ENCODE measurements at regions not wholly inside any gene's neighbourhood (a gene's known extent, or its start where the extent isn't known, plus 50 kb on each side); places are given as distances from the start of the nearest gene placed in this dataset.

GRCh38 chr5:142516732-142517131 lies 169.2 kb downstream of the FGF1 start:
- TF ChIP-seq CTCF (conservative IDR thresholded peaks at IDR 0.05; ENCODE audit: low read depth, low read length) (no peak), EZH2 (IDR thresholded peaks at IDR 0.05; ENCODE audit: low read length, unreplicated experiment) (no peak), EZH2phosphoT487 (IDR thresholded peaks at IDR 0.05; ENCODE audit: borderline replicate concordance, low read length) (no peak)
- Histone ChIP-seq H3K36me3 (ENCODE audit: low read depth, low read length) (no peaks in the 10 kb centered on the region), H2AFZ (ENCODE audit: low read length) (no peak overlapping the region), H3K9me2 (replicated peaks; ENCODE audit: low read length) (no peaks in the 10 kb centered on the region), H3F3A (ENCODE audit: low read length, unreplicated experiment) (no peaks in the 10 kb centered on the region), H3K27ac (ENCODE audit: low read length) (no peak overlapping the region), H3K9me3 (ENCODE audit: low read length) (no peaks in the 10 kb centered on the region), H3K9ac (ENCODE audit: low read length) (no peak overlapping the region), H3K4me1 (ENCODE audit: insufficient read depth, low read length) (peaks cover 10% of the 10 kb centered on the region), H3K4me2 (ENCODE audit: low read length) (no peak overlapping the region), H3K4me3 (ENCODE audit: low read length) (no peak overlapping the region), H3K27me3 (ENCODE audit: low read length) (no peaks in the 10 kb centered on the region), H4K20me1 (ENCODE audit: low read length) (no peaks in the 10 kb centered on the region), H3K79me2 (ENCODE audit: low read length) (no peaks in the 10 kb centered on the region)
- DNase-seq (no peak), ATAC-seq (no peak)
- CTCF ChIA-PET = no interaction called here
- BruUV-seq (replicated peaks) = no TSS peak
- intact Hi-C loops (cut with micrococcal nuclease) = no loop called here
- POLR2A ChIA-PET (ENCODE audit: unreplicated experiment) = no interaction called here

- no peaks in the 10 kb centered on the region for H3K27me3 ChIP-seq (ENCODE audit: low read length)
- no peaks in the 10 kb centered on the region for H4K20me1 ChIP-seq (ENCODE audit: low read length)
- ChIA-PET POLR2A (ENCODE audit: unreplicated experiment) (no interaction called here), CTCF (interaction anchor here (0.6 kb wide), 1 partner anchor 27 kb away, joined by 10 read pairs; no protein-coding TSS in a partner anchor)
- no peaks in the 10 kb centered on the region for H3K79me2 ChIP-seq (ENCODE audit: low read length)
- H3K27ac ChIP-seq (ENCODE audit: low read length) = no peak overlapping the region
- H3K4me2 ChIP-seq (ENCODE audit: low read length) = no peak overlapping the region
- no peaks in the 10 kb centered on the region for H3K36me3 ChIP-seq (ENCODE audit: low read depth, low read length)
- H3K4me1 ChIP-seq (ENCODE audit: insufficient read depth, low read length) = peaks cover 10% of the 10 kb centered on the region
- no peaks in the 10 kb centered on the region for H3F3A ChIP-seq (ENCODE audit: low read length, unreplicated experiment)
- intact Hi-C loops (cut with micrococcal nuclease) = no loop called here
- no peak overlapping the region for H3K4me3 ChIP-seq (ENCODE audit: low read length)
- no peak for TF ChIP-seq EZH2phosphoT487 (IDR thresholded peaks at IDR 0.05; ENCODE audit: borderline replicate concordance, low read length)
- TF ChIP-seq EZH2 (IDR thresholded peaks at IDR 0.05; ENCODE audit: low read length, unreplicated experiment) = no peak
- BruUV-seq (replicated peaks) = no TSS peak
- H2AFZ ChIP-seq (ENCODE audit: low read length) = no peak overlapping the region
- H3K9me3 ChIP-seq (ENCODE audit: low read length) = no peaks in the 10 kb centered on the region
- no peak overlapping the region for H3K9ac ChIP-seq (ENCODE audit: low read length)
- DNase-seq (no peak), ATAC-seq (no peak)
- H3K9me2 ChIP-seq (replicated peaks; ENCODE audit: low read length) = no peaks in the 10 kb centered on the region
These were observed 170.9 kb downstream of the FGF1 start for GRCh38 chr5:142515036-142515435.

GRCh38 chr5:142514196-142514595 lies 171.7 kb downstream of the FGF1 start:
- CTCF ChIA-PET = no interaction called here
- H3K4me2 ChIP-seq (ENCODE audit: low read length) = no peak overlapping the region

More at GRCh38 chr5:142514196-142514595, 171.7 kb downstream of the FGF1 start:
- no peak overlapping the region for H3K27ac ChIP-seq (ENCODE audit: low read length)
- peaks cover 10% of the 10 kb centered on the region for H3K4me1 ChIP-seq (ENCODE audit: insufficient read depth, low read length)
- H3F3A ChIP-seq (ENCODE audit: low read length, unreplicated experiment) = no peaks in the 10 kb centered on the region
- H3K9me3 ChIP-seq (ENCODE audit: low read length) = no peaks in the 10 kb centered on the region
- no TSS peak for BruUV-seq (replicated peaks)
- no peaks in the 10 kb centered on the region for H3K36me3 ChIP-seq (ENCODE audit: low read depth, low read length)
- H3K9me2 ChIP-seq (replicated peaks; ENCODE audit: low read length) = no peaks in the 10 kb centered on the region
- H3K79me2 ChIP-seq (ENCODE audit: low read length) = no peaks in the 10 kb centered on the region
- H3K27me3 ChIP-seq (ENCODE audit: low read length) = no peaks in the 10 kb centered on the region
- no peaks in the 10 kb centered on the region for H4K20me1 ChIP-seq (ENCODE audit: low read length)
- intact Hi-C loops (cut with micrococcal nuclease) = no loop called here
- POLR2A ChIA-PET (ENCODE audit: unreplicated experiment) = no interaction called here
- ATAC-seq (no peak), DNase-seq (no peak)
- no peak overlapping the region for H3K4me3 ChIP-seq (ENCODE audit: low read length)
- no peak overlapping the region for H3K9ac ChIP-seq (ENCODE audit: low read length)
- no peak overlapping the region for H2AFZ ChIP-seq (ENCODE audit: low read length)
- no peak for TF ChIP-seq EZH2 (IDR thresholded peaks at IDR 0.05; ENCODE audit: low read length, unreplicated experiment)
- no peak for TF ChIP-seq CTCF (conservative IDR thresholded peaks at IDR 0.05; ENCODE audit: low read depth, low read length)
- TF ChIP-seq EZH2phosphoT487 (IDR thresholded peaks at IDR 0.05; ENCODE audit: borderline replicate concordance, low read length) = no peak

All from PC-3 (cell line).